ENCODE measurements at regions not wholly inside any gene's neighbourhood (a gene's known extent, or its start where the extent isn't known, plus 50 kb on each side); places are given as distances from the start of the nearest gene placed in this dataset.

DNA sequence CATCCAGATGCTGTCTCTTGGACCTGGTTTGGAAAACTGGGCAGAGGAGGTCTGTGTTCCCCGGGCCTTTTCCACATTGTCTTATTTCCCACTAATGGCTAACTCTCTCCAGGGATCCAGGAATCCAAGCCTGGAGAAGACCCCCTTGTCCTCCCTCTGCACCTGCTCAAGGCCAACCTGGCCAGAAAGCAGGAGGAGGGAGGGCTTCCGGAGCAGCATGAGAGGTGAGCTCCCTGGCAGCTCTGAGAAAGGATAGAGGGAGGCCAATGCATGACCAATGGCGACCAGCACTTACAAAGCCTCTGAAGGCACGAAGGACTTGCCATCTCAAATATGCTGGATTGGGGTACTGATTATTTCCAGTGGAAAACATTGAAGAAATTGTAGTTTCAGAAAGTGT is 445.0 kb upstream of the B3GAT1 start:
- TF ChIP-seq, protein P1, sequence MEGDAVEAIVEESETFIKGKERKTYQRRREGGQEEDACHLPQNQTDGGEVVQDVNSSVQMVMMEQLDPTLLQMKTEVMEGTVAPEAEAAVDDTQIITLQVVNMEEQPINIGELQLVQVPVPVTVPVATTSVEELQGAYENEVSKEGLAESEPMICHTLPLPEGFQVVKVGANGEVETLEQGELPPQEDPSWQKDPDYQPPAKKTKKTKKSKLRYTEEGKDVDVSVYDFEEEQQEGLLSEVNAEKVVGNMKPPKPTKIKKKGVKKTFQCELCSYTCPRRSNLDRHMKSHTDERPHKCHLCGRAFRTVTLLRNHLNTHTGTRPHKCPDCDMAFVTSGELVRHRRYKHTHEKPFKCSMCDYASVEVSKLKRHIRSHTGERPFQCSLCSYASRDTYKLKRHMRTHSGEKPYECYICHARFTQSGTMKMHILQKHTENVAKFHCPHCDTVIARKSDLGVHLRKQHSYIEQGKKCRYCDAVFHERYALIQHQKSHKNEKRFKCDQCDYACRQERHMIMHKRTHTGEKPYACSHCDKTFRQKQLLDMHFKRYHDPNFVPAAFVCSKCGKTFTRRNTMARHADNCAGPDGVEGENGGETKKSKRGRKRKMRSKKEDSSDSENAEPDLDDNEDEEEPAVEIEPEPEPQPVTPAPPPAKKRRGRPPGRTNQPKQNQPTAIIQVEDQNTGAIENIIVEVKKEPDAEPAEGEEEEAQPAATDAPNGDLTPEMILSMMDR (IDR thresholded peaks at IDR 0.05), result no peak
- TF ChIP-seq TEAD1 (CRISPR knock-in tag; IDR thresholded peaks at IDR 0.05), result no peak
- no peak for TF ChIP-seq SMAD3 (CRISPR knock-in tag; IDR thresholded peaks at IDR 0.05; ENCODE audit: borderline replicate concordance)
- TF ChIP-seq IRF2 (CRISPR knock-in tag; IDR thresholded peaks at IDR 0.05; ENCODE audit: borderline replicate concordance, low read depth), result no peak
- TF ChIP-seq, protein P2, sequence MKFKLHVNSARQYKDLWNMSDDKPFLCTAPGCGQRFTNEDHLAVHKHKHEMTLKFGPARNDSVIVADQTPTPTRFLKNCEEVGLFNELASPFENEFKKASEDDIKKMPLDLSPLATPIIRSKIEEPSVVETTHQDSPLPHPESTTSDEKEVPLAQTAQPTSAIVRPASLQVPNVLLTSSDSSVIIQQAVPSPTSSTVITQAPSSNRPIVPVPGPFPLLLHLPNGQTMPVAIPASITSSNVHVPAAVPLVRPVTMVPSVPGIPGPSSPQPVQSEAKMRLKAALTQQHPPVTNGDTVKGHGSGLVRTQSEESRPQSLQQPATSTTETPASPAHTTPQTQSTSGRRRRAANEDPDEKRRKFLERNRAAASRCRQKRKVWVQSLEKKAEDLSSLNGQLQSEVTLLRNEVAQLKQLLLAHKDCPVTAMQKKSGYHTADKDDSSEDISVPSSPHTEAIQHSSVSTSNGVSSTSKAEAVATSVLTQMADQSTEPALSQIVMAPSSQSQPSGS (CRISPR knock-in tag; IDR thresholded peaks at IDR 0.05; ENCODE audit: borderline replicate concordance, low read depth), result no peak
- no peak for TF ChIP-seq SMAD4 (CRISPR knock-in tag; IDR thresholded peaks at IDR 0.05)
- no peak for TF ChIP-seq NR1H2 (CRISPR knock-in tag; IDR thresholded peaks at IDR 0.05)
- TF ChIP-seq CBFB (CRISPR knock-in tag; IDR thresholded peaks at IDR 0.05; ENCODE audit: low read depth), result no peak
- TF ChIP-seq NFYB (CRISPR knock-in tag; conservative IDR thresholded peaks at IDR 0.05; ENCODE audit: low read depth), result no peak
- no peak for TF ChIP-seq TCF7 (CRISPR knock-in tag; IDR thresholded peaks at IDR 0.05; ENCODE audit: low read depth)
- TF ChIP-seq PRRX2 (CRISPR knock-in tag; IDR thresholded peaks at IDR 0.05), result no peak
- TF ChIP-seq KAT7 (CRISPR knock-in tag; IDR thresholded peaks at IDR 0.05; ENCODE audit: borderline replicate concordance), result no peak
- TF ChIP-seq, protein P3, sequence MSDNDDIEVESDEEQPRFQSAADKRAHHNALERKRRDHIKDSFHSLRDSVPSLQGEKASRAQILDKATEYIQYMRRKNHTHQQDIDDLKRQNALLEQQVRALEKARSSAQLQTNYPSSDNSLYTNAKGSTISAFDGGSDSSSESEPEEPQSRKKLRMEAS (CRISPR knock-in tag; IDR thresholded peaks at IDR 0.05), result no peak
- TF ChIP-seq HMGA2 (CRISPR knock-in tag; IDR thresholded peaks at IDR 0.05), result no peak

All from WTC11 (cell line).